Suprapubic skin (tissue), 3 donors: ENCODE measurements at regions not wholly inside any gene's neighbourhood (a gene's known extent, or its start where the extent isn't known, plus 50 kb on each side); places are given as distances from the start of the nearest gene placed in this dataset.

ENCODE experiments used
- EP300 ChIP-seq: sonication (generic); formaldehyde crosslinking; IDR thresholded peaks from one replicate; pipeline ENCODE4 v1.6.1; 2017; ENCODE audit warnings: antibody characterized with exemption
- TF ChIP-seq, protein P1 (sequence below), 2 donors: fragments of 200-600 bp in 1 of 2; fragments of 450-650 bp in 1 of 2; sonication (generic) in 1 of 2; IDR thresholded peaks; one replicate each; pipeline ENCODE4 v1.5.1; 2016 to 2019; ENCODE audit warnings: antibody characterized with exemption in 2 of 2, mild to moderate bottlenecking in 1 of 2, moderate library complexity in 1 of 2

DNA sequence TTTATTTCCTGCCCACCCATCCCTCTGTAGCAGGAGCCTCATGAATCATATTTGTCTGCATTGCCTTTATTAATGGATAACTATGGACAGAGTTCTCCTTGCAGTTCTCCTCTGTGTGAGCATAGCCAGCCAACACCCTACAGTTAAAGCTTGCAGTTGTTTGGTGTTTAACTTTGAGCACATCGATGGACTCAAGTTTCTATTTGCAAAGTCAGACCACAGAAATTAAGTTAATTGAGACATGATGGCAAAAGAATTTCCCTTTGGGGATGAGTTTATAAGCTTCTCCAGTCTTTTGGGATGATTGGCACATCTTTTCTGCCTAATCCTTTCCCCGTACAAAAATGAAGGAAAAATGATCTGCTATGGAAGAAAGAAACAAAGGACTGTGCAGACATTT, 398.9 kb upstream of the THBS1 start:
- no peak for TF ChIP-seq EP300
- TF ChIP-seq, protein P1, sequence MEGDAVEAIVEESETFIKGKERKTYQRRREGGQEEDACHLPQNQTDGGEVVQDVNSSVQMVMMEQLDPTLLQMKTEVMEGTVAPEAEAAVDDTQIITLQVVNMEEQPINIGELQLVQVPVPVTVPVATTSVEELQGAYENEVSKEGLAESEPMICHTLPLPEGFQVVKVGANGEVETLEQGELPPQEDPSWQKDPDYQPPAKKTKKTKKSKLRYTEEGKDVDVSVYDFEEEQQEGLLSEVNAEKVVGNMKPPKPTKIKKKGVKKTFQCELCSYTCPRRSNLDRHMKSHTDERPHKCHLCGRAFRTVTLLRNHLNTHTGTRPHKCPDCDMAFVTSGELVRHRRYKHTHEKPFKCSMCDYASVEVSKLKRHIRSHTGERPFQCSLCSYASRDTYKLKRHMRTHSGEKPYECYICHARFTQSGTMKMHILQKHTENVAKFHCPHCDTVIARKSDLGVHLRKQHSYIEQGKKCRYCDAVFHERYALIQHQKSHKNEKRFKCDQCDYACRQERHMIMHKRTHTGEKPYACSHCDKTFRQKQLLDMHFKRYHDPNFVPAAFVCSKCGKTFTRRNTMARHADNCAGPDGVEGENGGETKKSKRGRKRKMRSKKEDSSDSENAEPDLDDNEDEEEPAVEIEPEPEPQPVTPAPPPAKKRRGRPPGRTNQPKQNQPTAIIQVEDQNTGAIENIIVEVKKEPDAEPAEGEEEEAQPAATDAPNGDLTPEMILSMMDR (IDR thresholded peaks at IDR 0.05): no peak
